ENCODE measurements at regions not wholly inside any gene's neighbourhood (a gene's known extent, or its start where the extent isn't known, plus 50 kb on each side); places are given as distances from the start of the nearest gene placed in this dataset.

- Mint-ChIP-seq H3K4me1 (ENCODE audit: low read depth) (peaks cover 46% of the 10 kb centered on the region), H3K27ac (no peak overlapping the region), H3K4me3 (no peak overlapping the region)
These were observed 721.5 kb downstream of the SEMA5A start for GRCh38 chr5:8824371-8824770.

DNA sequence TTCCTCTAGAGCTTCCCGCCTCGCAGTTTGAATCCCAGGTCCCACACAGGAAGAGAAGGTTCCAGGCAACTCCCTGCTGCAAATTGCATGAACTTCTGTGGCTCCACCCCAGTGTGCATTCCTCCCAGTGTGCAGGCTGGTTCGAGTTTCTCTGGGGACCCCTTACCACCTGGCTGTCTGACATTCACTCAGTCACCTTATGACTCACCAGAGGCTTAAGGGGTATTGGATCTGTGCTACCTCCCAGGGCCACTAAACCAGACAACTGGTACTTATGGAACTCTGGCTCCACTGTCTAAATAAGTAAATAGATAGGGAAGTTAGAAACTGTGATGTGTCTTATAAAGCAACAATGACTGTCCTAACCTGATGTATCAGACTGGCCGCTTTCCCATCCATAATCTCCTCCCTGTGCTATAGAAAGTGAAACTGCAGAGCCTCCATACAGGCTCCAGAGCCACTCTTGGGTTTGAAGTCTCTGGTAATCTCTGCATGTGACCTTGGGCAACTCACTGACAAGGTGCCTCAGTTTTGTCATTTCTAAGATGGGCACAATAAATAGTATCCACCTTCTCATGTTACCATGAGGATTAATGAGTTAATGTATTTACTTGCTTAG lies 720.6 kb downstream of the SEMA5A start:
- H3K4me3 Mint-ChIP-seq: no peak overlapping the region
- TF ChIP-seq, protein P1, sequence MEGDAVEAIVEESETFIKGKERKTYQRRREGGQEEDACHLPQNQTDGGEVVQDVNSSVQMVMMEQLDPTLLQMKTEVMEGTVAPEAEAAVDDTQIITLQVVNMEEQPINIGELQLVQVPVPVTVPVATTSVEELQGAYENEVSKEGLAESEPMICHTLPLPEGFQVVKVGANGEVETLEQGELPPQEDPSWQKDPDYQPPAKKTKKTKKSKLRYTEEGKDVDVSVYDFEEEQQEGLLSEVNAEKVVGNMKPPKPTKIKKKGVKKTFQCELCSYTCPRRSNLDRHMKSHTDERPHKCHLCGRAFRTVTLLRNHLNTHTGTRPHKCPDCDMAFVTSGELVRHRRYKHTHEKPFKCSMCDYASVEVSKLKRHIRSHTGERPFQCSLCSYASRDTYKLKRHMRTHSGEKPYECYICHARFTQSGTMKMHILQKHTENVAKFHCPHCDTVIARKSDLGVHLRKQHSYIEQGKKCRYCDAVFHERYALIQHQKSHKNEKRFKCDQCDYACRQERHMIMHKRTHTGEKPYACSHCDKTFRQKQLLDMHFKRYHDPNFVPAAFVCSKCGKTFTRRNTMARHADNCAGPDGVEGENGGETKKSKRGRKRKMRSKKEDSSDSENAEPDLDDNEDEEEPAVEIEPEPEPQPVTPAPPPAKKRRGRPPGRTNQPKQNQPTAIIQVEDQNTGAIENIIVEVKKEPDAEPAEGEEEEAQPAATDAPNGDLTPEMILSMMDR (IDR thresholded peaks at IDR 0.05): no peak
- peaks cover 5% of the 10 kb centered on the region; the same call in 1 of the 2 replicates for H3K36me3 Mint-ChIP-seq (ENCODE audit: low read depth)
- H3K9me3 Mint-ChIP-seq: no peaks in the 10 kb centered on the region
- H3K27ac Mint-ChIP-seq: no peak overlapping the region
- H3K27me3 Mint-ChIP-seq (ENCODE audit: insufficient read depth): no peaks in the 10 kb centered on the region
- peaks cover 55% of the 10 kb centered on the region for H3K4me1 Mint-ChIP-seq (ENCODE audit: low read depth)
- DNase-seq: no peak

More at GRCh38 chr5:8824371-8824770, 721.5 kb downstream of the SEMA5A start:
- no peaks in the 10 kb centered on the region for H3K9me3 Mint-ChIP-seq
- TF ChIP-seq, protein P1 (IDR thresholded peaks at IDR 0.05): no peak
- peaks cover 5% of the 10 kb centered on the region; the same call in 1 of the 2 replicates for H3K36me3 Mint-ChIP-seq (ENCODE audit: low read depth)
- H3K27me3 Mint-ChIP-seq (ENCODE audit: insufficient read depth): no peaks in the 10 kb centered on the region
- no peak for DNase-seq

- Mint-ChIP-seq H3K27me3 (ENCODE audit: insufficient read depth) (no peaks in the 10 kb centered on the region), H3K9me3 (no peaks in the 10 kb centered on the region; the same call in 1 of the 2 replicates), H3K4me1 (ENCODE audit: low read depth) (peaks cover 67% of the 10 kb centered on the region), H3K4me3 (peak overlapping the region; percentile 17; the same call in 1 of the 2 replicates), H3K36me3 (ENCODE audit: low read depth) (peaks cover 8% of the 10 kb centered on the region), H3K27ac (peak overlapping the region; percentile 67)
- DNase-seq: no peak
- TF ChIP-seq, protein P1 (IDR thresholded peaks at IDR 0.05): no peak
These were observed 719.4 kb downstream of the SEMA5A start for GRCh38 chr5:8826508-8826907.

DNA sequence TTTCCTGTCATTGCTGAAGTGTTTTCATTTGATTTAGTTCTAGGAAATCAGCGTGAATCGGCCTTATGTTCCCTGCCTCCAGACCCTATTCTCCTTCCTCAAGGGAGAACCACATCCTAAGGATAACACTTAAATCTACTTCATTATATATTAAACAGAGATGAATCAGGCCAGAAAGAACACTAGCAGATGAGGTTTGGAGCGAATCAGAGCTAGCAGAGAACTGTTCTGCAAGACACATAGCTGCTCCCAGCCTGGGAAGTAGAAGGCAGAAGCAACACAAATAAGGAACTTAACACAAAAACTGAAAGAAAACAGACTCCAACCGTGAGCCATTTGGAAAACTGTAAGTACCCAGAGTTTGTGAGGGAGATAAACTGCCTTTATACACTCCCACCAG lies 718.2 kb downstream of the SEMA5A start:
- Mint-ChIP-seq H3K36me3 (ENCODE audit: low read depth) (peaks cover 5% of the 10 kb centered on the region; the same call in 1 of the 2 replicates), H3K4me3 (peak overlapping the region; percentile 2; the same call in 1 of the 2 replicates), H3K27me3 (ENCODE audit: insufficient read depth) (no peaks in the 10 kb centered on the region), H3K27ac (peak overlapping the region; percentile 89), H3K4me1 (ENCODE audit: low read depth) (peaks cover 79% of the 10 kb centered on the region), H3K9me3 (no peaks in the 10 kb centered on the region; the same call in 1 of the 2 replicates)
- TF ChIP-seq, protein P1 (IDR thresholded peaks at IDR 0.05): no peak
- peak; percentile 12 for DNase-seq

- DNase-seq: peak; percentile 4
- no peaks in the 10 kb centered on the region for H3K27me3 Mint-ChIP-seq (ENCODE audit: insufficient read depth)
- peak overlapping the region; percentile 37 for H3K4me3 Mint-ChIP-seq
- TF ChIP-seq, protein P1 (IDR thresholded peaks at IDR 0.05): no peak
- H3K36me3 Mint-ChIP-seq (ENCODE audit: low read depth): peaks cover 5% of the 10 kb centered on the region; the same call in 1 of the 2 replicates
- no peaks in the 10 kb centered on the region; the same call in 1 of the 2 replicates for H3K9me3 Mint-ChIP-seq
- peak overlapping the region; percentile 89 for H3K27ac Mint-ChIP-seq
- H3K4me1 Mint-ChIP-seq (ENCODE audit: low read depth): peaks cover 90% of the 10 kb centered on the region
These were observed 717.1 kb downstream of the SEMA5A start for GRCh38 chr5:8828596-8829322.
